OCI-LY7 (cell line): ENCODE measurements at regions not wholly inside any gene's neighbourhood (a gene's known extent, or its start where the extent isn't known, plus 50 kb on each side); places are given as distances from the start of the nearest gene placed in this dataset.

ENCODE experiments used
- BruUV-seq: library from RNA; stranded (reverse); fragments of 400-500 nt; replicated peaks from 2 replicates; lab custom pipeline; 2021; lab: Mats Ljungman, UMichigan
- CTCF ChIA-PET: fragments of 300-600 bp; sonication (Branson Sonifier 250); formaldehyde crosslinking; loops from one replicate; lab custom pipeline; 2022; ENCODE audit warnings: antibody characterized with exemption; ENCODE audit not compliant: unreplicated experiment; lab: Charles Lee
- POLR2A ChIA-PET: fragments of 300-600 bp; sonication (Branson Sonifier 250); formaldehyde crosslinking; loops from one replicate; lab custom pipeline; 2022; ENCODE audit warnings: antibody characterized with exemption; lab: Charles Lee
- DNase-seq: peaks from one replicate; pipeline ENCODE4 v3.0.0-alpha.2; 2015; ENCODE audit warnings: low spot score
- H2AFZ ChIP-seq: fragments of 200-600 bp; sonication (generic), shearing (Covaris generic); 2 replicates; pipeline ENCODE4 v1.6.1; 2014; ENCODE audit warnings: mild to moderate bottlenecking, antibody characterized with exemption, low read length, moderate library complexity
- H3K27ac ChIP-seq: fragments of 200-600 bp; sonication (generic); 2 replicates; pipeline ENCODE4 v1.5.1; 2014; ENCODE audit warnings: mixed run types, low read depth, mild to moderate bottlenecking, moderate library complexity, low read length, inconsistent platforms; ENCODE audit not compliant: poor library complexity, severe bottlenecking
- H3K36me3 ChIP-seq: fragments of 200-600 bp; sonication (generic); 2 replicates; pipeline ENCODE4 v1.6.1; 2014; ENCODE audit warnings: mild to moderate bottlenecking, antibody characterized with exemption, low read length, moderate library complexity, mixed read lengths; ENCODE audit not compliant: insufficient read depth
- H3K4me1 ChIP-seq: fragments of 200-600 bp; sonication (generic); 2 replicates; pipeline ENCODE4 v1.5.1; 2014; ENCODE audit warnings: mild to moderate bottlenecking, low read length; ENCODE audit not compliant: insufficient read depth, poor library complexity, severe bottlenecking
- H3K4me2 ChIP-seq: fragments of 200-600 bp; sonication (generic); 2 replicates; pipeline ENCODE4 v1.6.1; 2014; ENCODE audit warnings: mild to moderate bottlenecking, low read length
- H3K4me3 ChIP-seq: fragments of 200-600 bp; sonication (generic); 2 replicates; pipeline ENCODE4 v1.5.1; 2014; ENCODE audit warnings: mild to moderate bottlenecking, low read depth, low read length; ENCODE audit not compliant: poor library complexity, severe bottlenecking
- H3K79me2 ChIP-seq: fragments of 200-600 bp; sonication (generic); 2 replicates; pipeline ENCODE4 v1.6.1; 2016; ENCODE audit warnings: low read depth, mild to moderate bottlenecking, low read length, moderate library complexity, mixed read lengths; ENCODE audit not compliant: insufficient read depth
- H3K9me2 ChIP-seq: fragments of 200-600 bp; sonication (generic); 2 replicates; pipeline ENCODE4 v1.6.1; 2016; ENCODE audit warnings: mild to moderate bottlenecking, low read length, mixed read lengths; ENCODE audit not compliant: insufficient read depth
- H3K9me3 ChIP-seq: fragments of 200-600 bp; sonication (generic); 2 replicates; pipeline ENCODE4 v1.6.1; 2014; ENCODE audit warnings: mild to moderate bottlenecking, mixed run types, low read length, mixed read lengths
- H4K20me1 ChIP-seq: fragments of 200-600 bp; sonication (generic); 2 replicates; pipeline ENCODE4 v1.6.1; 2014; ENCODE audit warnings: mild to moderate bottlenecking, antibody characterized with exemption, low read length, moderate library complexity, mixed read lengths; ENCODE audit not compliant: insufficient read depth
- EZH2phosphoT487 ChIP-seq: fragments of 200-600 bp; sonication (generic); IDR thresholded peaks from 2 replicates; pipeline ENCODE4 v1.6.1; 2018; ENCODE audit warnings: low read depth, borderline replicate concordance, mild to moderate bottlenecking, mixed run types, antibody characterized with exemption, low read length, moderate library complexity, mixed read lengths
- intact Hi-C: fragments of 100-400 bp; cut with micrococcal nuclease; formaldehyde crosslinking; loops from one replicate; pipeline ENCODE4 v1.10.0; 2022; ENCODE audit not compliant: unreplicated experiment
- TF ChIP-seq, protein P1 (sequence below): fragments of 200-600 bp; sonication (generic); conservative IDR thresholded peaks from 2 replicates; pipeline ENCODE4 v1.5.1; 2014; ENCODE audit warnings: mild to moderate bottlenecking, antibody characterized with exemption, low read length, moderate library complexity, mixed read lengths

DNA sequence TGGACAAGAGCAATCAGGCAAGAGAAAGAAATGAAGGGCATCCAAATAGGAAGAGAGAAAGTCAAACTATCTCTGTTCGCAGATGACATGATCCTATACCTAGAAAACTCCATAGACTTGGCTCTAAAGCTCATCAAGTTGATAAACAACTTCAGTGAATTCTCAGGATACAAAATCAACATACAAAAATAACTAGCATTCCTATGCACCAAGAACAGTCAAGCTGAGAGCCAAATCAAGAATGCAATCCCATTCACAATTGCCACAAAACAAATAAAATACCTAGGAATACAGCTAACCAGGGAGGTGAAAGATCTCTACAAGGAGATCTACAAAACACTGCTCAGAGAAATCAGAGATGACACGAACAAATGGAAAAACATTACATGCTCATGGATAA lies 417.5 kb upstream of the ATP2B1 start:
- TF ChIP-seq EZH2phosphoT487 = no peak
- TF ChIP-seq, protein P1, sequence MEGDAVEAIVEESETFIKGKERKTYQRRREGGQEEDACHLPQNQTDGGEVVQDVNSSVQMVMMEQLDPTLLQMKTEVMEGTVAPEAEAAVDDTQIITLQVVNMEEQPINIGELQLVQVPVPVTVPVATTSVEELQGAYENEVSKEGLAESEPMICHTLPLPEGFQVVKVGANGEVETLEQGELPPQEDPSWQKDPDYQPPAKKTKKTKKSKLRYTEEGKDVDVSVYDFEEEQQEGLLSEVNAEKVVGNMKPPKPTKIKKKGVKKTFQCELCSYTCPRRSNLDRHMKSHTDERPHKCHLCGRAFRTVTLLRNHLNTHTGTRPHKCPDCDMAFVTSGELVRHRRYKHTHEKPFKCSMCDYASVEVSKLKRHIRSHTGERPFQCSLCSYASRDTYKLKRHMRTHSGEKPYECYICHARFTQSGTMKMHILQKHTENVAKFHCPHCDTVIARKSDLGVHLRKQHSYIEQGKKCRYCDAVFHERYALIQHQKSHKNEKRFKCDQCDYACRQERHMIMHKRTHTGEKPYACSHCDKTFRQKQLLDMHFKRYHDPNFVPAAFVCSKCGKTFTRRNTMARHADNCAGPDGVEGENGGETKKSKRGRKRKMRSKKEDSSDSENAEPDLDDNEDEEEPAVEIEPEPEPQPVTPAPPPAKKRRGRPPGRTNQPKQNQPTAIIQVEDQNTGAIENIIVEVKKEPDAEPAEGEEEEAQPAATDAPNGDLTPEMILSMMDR = no peak
- no TSS peak for BruUV-seq
- intact Hi-C loops = no loop called here

DNA sequence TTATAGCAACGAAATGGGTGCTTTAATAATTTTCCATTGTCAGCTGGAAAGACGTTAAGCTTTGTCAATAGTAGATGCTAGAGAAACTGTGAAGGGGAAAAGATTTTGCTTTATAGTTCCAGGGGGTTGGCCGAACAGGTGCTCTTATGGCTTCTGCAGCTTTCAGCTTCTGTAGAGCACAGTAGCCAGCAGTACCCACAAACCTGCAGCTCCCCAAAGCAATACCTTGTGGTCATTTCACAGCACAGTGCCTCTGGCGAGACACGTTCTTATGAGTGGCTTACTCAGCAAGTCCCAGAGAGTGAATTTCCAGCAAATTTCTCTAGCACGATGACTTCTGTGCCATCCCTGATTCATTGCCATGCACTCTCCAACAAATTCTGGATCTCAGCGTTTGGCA lies 416.3 kb upstream of the ATP2B1 start:
- no peak overlapping the region for H2AFZ ChIP-seq
- H3K4me2 ChIP-seq = peak overlapping the region; percentile 33; the same call in 1 of the 2 replicates
- no peaks in the 10 kb centered on the region for H3K79me2 ChIP-seq
- DNase-seq = no peak
- H3K9me3 ChIP-seq = peaks cover 8% of the 10 kb centered on the region; the same call in 1 of the 2 replicates
- no TSS peak for BruUV-seq
- H3K27ac ChIP-seq = no peak overlapping the region
- TF ChIP-seq, protein P1 = no peak
- no peak for TF ChIP-seq EZH2phosphoT487
- POLR2A ChIA-PET = interaction anchor here (0.5 to 1.1 kb wide), 3 partner anchors 20 to 358 kb away, joined by 3 read pairs; no protein-coding TSS in a partner anchor
- H3K4me3 ChIP-seq = no peak overlapping the region
- intact Hi-C loops = no loop called here
- CTCF ChIA-PET = no interaction called here
- H4K20me1 ChIP-seq = no peaks in the 10 kb centered on the region
- peaks cover 14% of the 10 kb centered on the region for H3K4me1 ChIP-seq
- H3K9me2 ChIP-seq = no peaks in the 10 kb centered on the region
- no peaks in the 10 kb centered on the region for H3K36me3 ChIP-seq

More for the DNA sequence above, 417.5 kb upstream of the ATP2B1 start:
- Histone ChIP-seq H3K4me2 (no peak overlapping the region), H3K9me2 (no peaks in the 10 kb centered on the region), H3K4me1 (peaks cover 14% of the 10 kb centered on the region), H2AFZ (no peak overlapping the region), H3K4me3 (no peak overlapping the region), H3K36me3 (no peaks in the 10 kb centered on the region), H3K9me3 (no peaks in the 10 kb centered on the region), H3K27ac (no peak overlapping the region), H3K79me2 (no peaks in the 10 kb centered on the region), H4K20me1 (no peaks in the 10 kb centered on the region)
- ChIA-PET POLR2A (no interaction called here), CTCF (no interaction called here)
- no peak for DNase-seq

DNA sequence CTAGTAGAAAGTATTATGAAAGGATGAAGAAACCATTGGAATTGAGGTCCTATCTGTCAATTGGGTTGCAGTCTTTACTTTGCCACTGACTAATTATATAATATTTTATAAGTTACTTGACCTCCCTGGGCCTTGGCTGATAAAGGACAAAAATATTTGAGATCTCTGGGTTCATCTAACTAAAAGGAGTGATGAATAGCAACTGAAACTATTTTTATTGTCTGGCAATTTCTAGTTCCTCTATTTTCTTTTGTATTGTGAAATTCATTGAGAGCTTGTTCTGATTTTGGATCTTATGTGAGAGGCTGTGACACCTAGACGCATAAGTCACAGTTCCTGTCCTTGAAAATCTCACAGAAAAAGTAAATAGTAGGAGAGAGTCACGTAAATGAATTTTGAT lies 415.7 kb upstream of the ATP2B1 start:
- peaks cover 11% of the 10 kb centered on the region; the same call in 1 of the 2 replicates for H3K9me3 ChIP-seq
- POLR2A ChIA-PET = interaction anchor here (0.5 to 1.1 kb wide), 3 partner anchors 19 to 357 kb away, joined by 3 read pairs; no protein-coding TSS in a partner anchor
- BruUV-seq = no TSS peak

More for the DNA sequence above, 415.7 kb upstream of the ATP2B1 start:
- Histone ChIP-seq H3K9me2 (no peaks in the 10 kb centered on the region), H3K4me3 (no peak overlapping the region), H3K79me2 (no peaks in the 10 kb centered on the region), H2AFZ (no peak overlapping the region), H3K4me1 (peaks cover 14% of the 10 kb centered on the region), H3K27ac (no peak overlapping the region), H3K4me2 (peak overlapping the region; percentile 33), H4K20me1 (no peaks in the 10 kb centered on the region), H3K36me3 (no peaks in the 10 kb centered on the region)
- CTCF ChIA-PET = no interaction called here
- no peak for TF ChIP-seq EZH2phosphoT487
- TF ChIP-seq, protein P1 = no peak
- intact Hi-C loops = no loop called here
- DNase-seq = peak; percentile 45
